ENCODE measurements at regions not wholly inside any gene's neighbourhood (a gene's known extent, or its start where the extent isn't known, plus 50 kb on each side); places are given as distances from the start of the nearest gene placed in this dataset.

DNA sequence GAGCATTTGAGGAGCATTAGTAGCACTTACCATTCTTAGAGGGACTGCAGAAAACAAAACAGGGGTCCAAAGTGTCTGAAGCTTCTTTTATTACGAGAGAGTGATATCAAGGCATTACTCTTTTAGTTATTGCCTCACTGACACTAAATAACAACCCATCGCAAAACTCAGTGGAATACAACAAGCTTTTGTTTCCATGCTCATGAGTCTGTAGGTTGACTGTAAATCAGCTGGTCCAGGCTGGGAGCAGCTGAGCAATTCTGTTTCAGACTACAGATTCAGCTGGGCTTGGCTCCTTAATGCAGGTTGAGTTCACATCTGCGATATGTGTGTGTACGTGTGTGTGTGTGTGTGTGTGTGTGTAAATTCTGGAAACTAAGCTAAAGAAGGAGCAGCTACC is 501.8 kb upstream of the PKDCC start:
- no peaks in the 10 kb centered on the region for H3K27me3 ChIP-seq (replicated peaks; ENCODE audit: insufficient read depth, low read length)
- no peak overlapping the region for H2AFZ ChIP-seq (ENCODE audit: low read length)
- H3K9me3 ChIP-seq (replicated peaks; ENCODE audit: insufficient read depth, low read length), result no peaks in the 10 kb centered on the region
- no peaks in the 10 kb centered on the region for H4K20me1 ChIP-seq (ENCODE audit: insufficient read depth, low read length)
- no peak overlapping the region for H3K4me2 ChIP-seq (ENCODE audit: low read depth, low read length)
- no peak overlapping the region for H3K9ac ChIP-seq (ENCODE audit: low read length)
- H3K4me3 ChIP-seq (ENCODE audit: low read length), result no peak overlapping the region
- H3K27ac ChIP-seq (ENCODE audit: low read length), result no peak overlapping the region
- no peaks in the 10 kb centered on the region for H3F3A ChIP-seq (ENCODE audit: insufficient read depth, low read length)
- TF ChIP-seq, protein P1, sequence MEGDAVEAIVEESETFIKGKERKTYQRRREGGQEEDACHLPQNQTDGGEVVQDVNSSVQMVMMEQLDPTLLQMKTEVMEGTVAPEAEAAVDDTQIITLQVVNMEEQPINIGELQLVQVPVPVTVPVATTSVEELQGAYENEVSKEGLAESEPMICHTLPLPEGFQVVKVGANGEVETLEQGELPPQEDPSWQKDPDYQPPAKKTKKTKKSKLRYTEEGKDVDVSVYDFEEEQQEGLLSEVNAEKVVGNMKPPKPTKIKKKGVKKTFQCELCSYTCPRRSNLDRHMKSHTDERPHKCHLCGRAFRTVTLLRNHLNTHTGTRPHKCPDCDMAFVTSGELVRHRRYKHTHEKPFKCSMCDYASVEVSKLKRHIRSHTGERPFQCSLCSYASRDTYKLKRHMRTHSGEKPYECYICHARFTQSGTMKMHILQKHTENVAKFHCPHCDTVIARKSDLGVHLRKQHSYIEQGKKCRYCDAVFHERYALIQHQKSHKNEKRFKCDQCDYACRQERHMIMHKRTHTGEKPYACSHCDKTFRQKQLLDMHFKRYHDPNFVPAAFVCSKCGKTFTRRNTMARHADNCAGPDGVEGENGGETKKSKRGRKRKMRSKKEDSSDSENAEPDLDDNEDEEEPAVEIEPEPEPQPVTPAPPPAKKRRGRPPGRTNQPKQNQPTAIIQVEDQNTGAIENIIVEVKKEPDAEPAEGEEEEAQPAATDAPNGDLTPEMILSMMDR (IDR thresholded peaks at IDR 0.05; ENCODE audit: low read length), result no peak
- no peaks in the 10 kb centered on the region for H3K4me1 ChIP-seq (ENCODE audit: low read length)
- H3K9me2 ChIP-seq (replicated peaks; ENCODE audit: insufficient read depth, low read length), result no peaks in the 10 kb centered on the region
- DNase-seq, result no peak
- no peaks in the 10 kb centered on the region for H3K79me2 ChIP-seq (ENCODE audit: low read length)
- no peaks in the 10 kb centered on the region for H3K36me3 ChIP-seq (replicated peaks; ENCODE audit: insufficient read depth, low read length)

DNA sequence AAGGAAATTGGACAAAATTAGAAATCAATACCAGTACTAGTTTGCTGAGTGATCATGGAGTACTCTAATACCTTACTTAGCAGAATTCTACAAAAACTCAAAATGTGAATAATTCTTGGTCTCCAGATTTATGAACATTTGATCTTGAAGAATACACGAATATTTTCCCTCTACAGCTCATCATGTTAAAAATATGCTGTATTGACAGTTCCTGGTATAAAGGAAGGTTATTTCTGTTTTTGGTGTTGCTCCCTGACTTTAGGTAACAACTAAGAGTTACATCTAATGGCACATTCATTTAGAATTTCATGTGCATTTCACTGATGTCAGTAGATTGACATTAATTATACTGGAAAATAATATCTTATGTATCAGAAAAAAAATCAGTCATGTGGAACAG is 479.2 kb upstream of the PKDCC start:
- Histone ChIP-seq H3K4me3 (ENCODE audit: low read length) (no peak overlapping the region), H3F3A (ENCODE audit: insufficient read depth, low read length) (no peaks in the 10 kb centered on the region), H3K27me3 (replicated peaks; ENCODE audit: insufficient read depth, low read length) (no peaks in the 10 kb centered on the region), H3K4me2 (ENCODE audit: low read depth, low read length) (no peak overlapping the region), H3K36me3 (replicated peaks; ENCODE audit: insufficient read depth, low read length) (no peaks in the 10 kb centered on the region), H3K9me3 (replicated peaks; ENCODE audit: insufficient read depth, low read length) (no peaks in the 10 kb centered on the region), H3K79me2 (ENCODE audit: low read length) (no peaks in the 10 kb centered on the region), H3K4me1 (ENCODE audit: low read length) (no peaks in the 10 kb centered on the region), H3K9ac (ENCODE audit: low read length) (no peak overlapping the region), H3K9me2 (replicated peaks; ENCODE audit: insufficient read depth, low read length) (no peaks in the 10 kb centered on the region), H3K27ac (ENCODE audit: low read length) (no peak overlapping the region), H2AFZ (ENCODE audit: low read length) (no peak overlapping the region), H4K20me1 (ENCODE audit: insufficient read depth, low read length) (no peaks in the 10 kb centered on the region)
- TF ChIP-seq EZH2phosphoT487 (IDR thresholded peaks at IDR 0.05; ENCODE audit: low read length) (no peak), EZH2 (optimal IDR thresholded peaks at IDR 0.05; ENCODE audit: low read depth, low read length) (no peak)
- TF ChIP-seq, protein P1 (IDR thresholded peaks at IDR 0.05; ENCODE audit: low read length), result no peak
- DNase-seq, result no peak

DNA sequence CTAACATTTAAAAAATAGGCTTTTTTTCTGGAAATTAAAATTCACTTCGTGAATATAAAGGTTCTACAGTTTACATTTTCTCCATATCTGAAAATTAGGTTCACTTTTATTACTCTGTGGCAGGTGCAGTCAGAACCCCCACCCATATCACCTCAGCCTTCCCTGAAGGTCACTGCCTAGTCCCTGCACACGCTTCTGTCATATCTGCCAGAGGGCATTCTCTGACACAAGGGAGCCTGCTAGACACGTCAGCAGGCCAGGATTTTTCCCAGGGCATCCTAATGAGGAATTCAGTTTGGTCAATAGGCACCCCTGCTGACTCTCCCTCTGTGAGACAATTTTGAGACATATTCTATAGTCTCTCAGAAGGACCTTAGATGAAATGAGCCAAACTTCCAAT is 475.7 kb upstream of the PKDCC start:
- H3K9me3 ChIP-seq (replicated peaks; ENCODE audit: insufficient read depth, low read length), result no peaks in the 10 kb centered on the region
- no peaks in the 10 kb centered on the region for H3F3A ChIP-seq (ENCODE audit: insufficient read depth, low read length)
- no peaks in the 10 kb centered on the region for H4K20me1 ChIP-seq (ENCODE audit: insufficient read depth, low read length)
- H3K27me3 ChIP-seq (replicated peaks; ENCODE audit: insufficient read depth, low read length), result no peaks in the 10 kb centered on the region
- no peak overlapping the region for H3K27ac ChIP-seq (ENCODE audit: low read length)
- H3K4me3 ChIP-seq (ENCODE audit: low read length), result no peak overlapping the region
- DNase-seq, result no peak
- TF ChIP-seq, protein P1 (IDR thresholded peaks at IDR 0.05; ENCODE audit: low read length), result no peak
- TF ChIP-seq EZH2 (optimal IDR thresholded peaks at IDR 0.05; ENCODE audit: low read depth, low read length) (no peak), EZH2phosphoT487 (IDR thresholded peaks at IDR 0.05; ENCODE audit: low read length) (no peak)
- H3K9me2 ChIP-seq (replicated peaks; ENCODE audit: insufficient read depth, low read length), result no peaks in the 10 kb centered on the region
- H2AFZ ChIP-seq (ENCODE audit: low read length), result no peak overlapping the region
- H3K36me3 ChIP-seq (replicated peaks; ENCODE audit: insufficient read depth, low read length), result no peaks in the 10 kb centered on the region
- H3K9ac ChIP-seq (ENCODE audit: low read length), result no peak overlapping the region
- H3K79me2 ChIP-seq (ENCODE audit: low read length), result no peaks in the 10 kb centered on the region
- H3K4me2 ChIP-seq (ENCODE audit: low read depth, low read length), result no peak overlapping the region
- H3K4me1 ChIP-seq (ENCODE audit: low read length), result no peaks in the 10 kb centered on the region

DNA sequence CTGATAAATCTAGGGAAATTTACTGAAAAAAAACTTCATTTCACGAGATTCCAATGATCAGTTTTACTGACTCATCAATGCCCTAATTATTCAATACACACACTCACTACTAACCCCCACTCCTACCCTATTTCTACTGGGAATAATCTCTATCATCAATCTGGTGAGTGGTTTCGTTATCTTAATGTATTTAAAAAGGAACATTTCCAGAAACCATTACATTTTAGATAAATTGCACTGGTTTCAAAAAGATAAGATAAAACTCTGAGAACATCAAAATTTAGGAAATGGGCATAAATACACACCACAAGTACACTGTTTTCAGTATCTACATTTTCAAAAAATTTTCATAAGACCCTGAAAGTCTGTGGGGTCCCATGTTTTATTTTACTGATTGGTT is 471.4 kb upstream of the PKDCC start:
- Histone ChIP-seq H3K36me3 (replicated peaks; ENCODE audit: insufficient read depth, low read length) (no peaks in the 10 kb centered on the region), H3K9me2 (replicated peaks; ENCODE audit: insufficient read depth, low read length) (no peaks in the 10 kb centered on the region), H2AFZ (ENCODE audit: low read length) (no peak overlapping the region), H3K4me3 (ENCODE audit: low read length) (no peak overlapping the region), H3K9ac (ENCODE audit: low read length) (no peak overlapping the region), H3K4me2 (ENCODE audit: low read depth, low read length) (no peak overlapping the region), H3K79me2 (ENCODE audit: low read length) (no peaks in the 10 kb centered on the region), H3K4me1 (ENCODE audit: low read length) (no peaks in the 10 kb centered on the region), H4K20me1 (ENCODE audit: insufficient read depth, low read length) (no peaks in the 10 kb centered on the region), H3K27ac (ENCODE audit: low read length) (no peak overlapping the region), H3K27me3 (replicated peaks; ENCODE audit: insufficient read depth, low read length) (no peaks in the 10 kb centered on the region), H3K9me3 (replicated peaks; ENCODE audit: insufficient read depth, low read length) (no peaks in the 10 kb centered on the region), H3F3A (ENCODE audit: insufficient read depth, low read length) (no peaks in the 10 kb centered on the region)
- TF ChIP-seq EZH2 (optimal IDR thresholded peaks at IDR 0.05; ENCODE audit: low read depth, low read length) (no peak), EZH2phosphoT487 (IDR thresholded peaks at IDR 0.05; ENCODE audit: low read length) (no peak)
- TF ChIP-seq, protein P1 (IDR thresholded peaks at IDR 0.05; ENCODE audit: low read length), result no peak
- DNase-seq, result no peak

All from MM.1S (cell line).